Bronchial epithelial cell (primary cell): ENCODE measurements at regions not wholly inside any gene's neighbourhood (a gene's known extent, or its start where the extent isn't known, plus 50 kb on each side); places are given as distances from the start of the nearest gene placed in this dataset.

Experiments used
- DNase-seq: peaks from one replicate; pipeline ENCODE4 v3.0.0-alpha.2; 2010; ENCODE audit warnings: low read depth
- FAIRE-seq: peaks from 2 replicates; lab custom pipeline; 2011; peaks lifted over from hg19 to GRCh38; lab: Jason Lieb, UNC
- H3K27me3 ChIP-seq: 2 replicates; pipeline ENCODE4 v1.5.1; 2011; ENCODE audit warnings: low read length; ENCODE audit not compliant: control insufficient read depth, insufficient read depth
- H3K36me3 ChIP-seq: 2 replicates; pipeline ENCODE4 v1.5.1; 2011; ENCODE audit warnings: low read length; ENCODE audit not compliant: control insufficient read depth, insufficient read depth
- H3K4me3 ChIP-seq: 2 replicates; pipeline ENCODE4 v1.5.1; 2011; ENCODE audit warnings: mild to moderate bottlenecking, low read depth, low read length, control low read depth
- CTCF ChIP-seq: IDR thresholded peaks from 2 replicates; pipeline ENCODE4 v1.5.1; 2011; ENCODE audit warnings: mild to moderate bottlenecking, moderate library complexity, low read length, control low read depth, inconsistent platforms; ENCODE audit not compliant: insufficient read depth, severe bottlenecking

GRCh38 chr5:99258819-99259218, 330.0 kb upstream of the CHD1 start:
- no peak for FAIRE-seq
- no peak for TF ChIP-seq CTCF

GRCh38 chr5:99248066-99248465, 319.3 kb upstream of the CHD1 start:
- TF ChIP-seq CTCF: no peak

More at GRCh38 chr5:99258819-99259218, 330.0 kb upstream of the CHD1 start:
- no peaks in the 10 kb centered on the region for H3K27me3 ChIP-seq
- no peak overlapping the region for H3K4me3 ChIP-seq
- DNase-seq: no peak
- no peaks in the 10 kb centered on the region for H3K36me3 ChIP-seq

GRCh38 chr5:99247346-99247745, 318.5 kb upstream of the CHD1 start:
- H3K27me3 ChIP-seq: no peaks in the 10 kb centered on the region
- no peak for FAIRE-seq
- DNase-seq: no peak
- H3K4me3 ChIP-seq: no peak overlapping the region
- H3K36me3 ChIP-seq: no peaks in the 10 kb centered on the region
- TF ChIP-seq CTCF: no peak

More at GRCh38 chr5:99248066-99248465, 319.3 kb upstream of the CHD1 start:
- Histone ChIP-seq H3K27me3 (no peaks in the 10 kb centered on the region), H3K4me3 (no peak overlapping the region), H3K36me3 (no peaks in the 10 kb centered on the region)
- no peak for FAIRE-seq
- DNase-seq: no peak

GRCh38 chr5:99243111-99243510, 314.3 kb upstream of the CHD1 start:
- TF ChIP-seq CTCF: no peak
- Histone ChIP-seq H3K4me3 (no peak overlapping the region), H3K27me3 (no peaks in the 10 kb centered on the region), H3K36me3 (no peaks in the 10 kb centered on the region)
- no peak for DNase-seq
- no peak for FAIRE-seq

GRCh38 chr5:99239826-99240360, 311.1 kb upstream of the CHD1 start:
- FAIRE-seq (no peak), DNase-seq (no peak)
- Histone ChIP-seq H3K4me3 (no peak overlapping the region), H3K36me3 (no peaks in the 10 kb centered on the region), H3K27me3 (no peaks in the 10 kb centered on the region)
- no peak for TF ChIP-seq CTCF

- TF ChIP-seq CTCF: no peak
- Histone ChIP-seq H3K27me3 (no peaks in the 10 kb centered on the region), H3K36me3 (no peaks in the 10 kb centered on the region), H3K4me3 (no peak overlapping the region)
- FAIRE-seq: no peak
- no peak for DNase-seq
These were observed 262.5 kb upstream of the CHD1 start for GRCh38 chr5:99191206-99191745.
